ENCODE measurements at regions not wholly inside any gene's neighbourhood (a gene's known extent, or its start where the extent isn't known, plus 50 kb on each side); places are given as distances from the start of the nearest gene placed in this dataset.

- DNase-seq (ENCODE audit: low spot score) = no peak
- in situ Hi-C loops (cut with HindIII; ENCODE audit: low sequenced_read_pairs) = no loop called here
Measured at GRCh38 chr3:87329065-87329464, 52.7 kb upstream of the POU1F1 start.

Data from G401 (cell line).